K562 (cell line): ENCODE measurements at regions not wholly inside any gene's neighbourhood (a gene's known extent, or its start where the extent isn't known, plus 50 kb on each side); places are given as distances from the start of the nearest gene placed in this dataset.

Experiments used
- TF ChIP-seq, protein P1 (sequence below), 2 experiments: fragments of 450-650 bp in 1 of 2; sonication (generic) in 1 of 2; formaldehyde crosslinking in 1 of 2; IDR thresholded peaks in 1 of 2; conservative IDR thresholded peaks in 1 of 2; 2 replicates each; pipeline versions ENCODE4 v1.6.1 to v1.8.1; 2016 to 2023; ENCODE audit warnings: mild to moderate bottlenecking in 2 of 2, moderate library complexity in 2 of 2, inconsistent platforms in 1 of 2, missing genetic modification reagents in 1 of 2
- TF ChIP-seq, protein P2 (sequence below): fragments of 450-650 bp; IDR thresholded peaks from 2 replicates; pipeline ENCODE4 v1.7.1; 2018; ENCODE audit warnings: mild to moderate bottlenecking, low read depth; ENCODE audit not compliant: partially characterized antibody

DNA sequence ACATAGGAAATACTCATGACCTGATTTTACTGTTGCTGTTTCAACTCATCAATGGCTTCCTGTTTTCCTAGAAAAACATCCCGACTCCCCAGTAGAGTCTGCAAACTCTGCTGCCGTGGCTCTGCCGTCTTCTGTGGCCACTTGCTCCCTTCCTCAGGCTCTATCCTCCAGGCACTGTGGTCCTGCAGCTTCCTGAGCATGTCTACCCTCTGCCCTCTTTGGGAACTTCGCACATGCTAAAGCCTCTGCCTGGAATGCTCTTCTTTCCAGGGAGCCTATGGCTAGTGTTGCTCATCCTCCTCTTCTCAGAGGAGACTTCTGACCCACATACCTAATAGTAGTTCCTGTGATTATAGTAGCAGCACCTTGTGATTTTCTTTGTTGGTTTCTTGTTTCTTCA is 256.9 kb downstream of the MAN2A1 start:
- TF ChIP-seq, protein P1, sequence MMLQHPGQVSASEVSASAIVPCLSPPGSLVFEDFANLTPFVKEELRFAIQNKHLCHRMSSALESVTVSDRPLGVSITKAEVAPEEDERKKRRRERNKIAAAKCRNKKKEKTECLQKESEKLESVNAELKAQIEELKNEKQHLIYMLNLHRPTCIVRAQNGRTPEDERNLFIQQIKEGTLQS (IDR thresholded peaks at IDR 0.05), result no peak
- TF ChIP-seq, protein P1 (CRISPR knock-in tag; conservative IDR thresholded peaks at IDR 0.05), result no peak
- TF ChIP-seq, protein P2, sequence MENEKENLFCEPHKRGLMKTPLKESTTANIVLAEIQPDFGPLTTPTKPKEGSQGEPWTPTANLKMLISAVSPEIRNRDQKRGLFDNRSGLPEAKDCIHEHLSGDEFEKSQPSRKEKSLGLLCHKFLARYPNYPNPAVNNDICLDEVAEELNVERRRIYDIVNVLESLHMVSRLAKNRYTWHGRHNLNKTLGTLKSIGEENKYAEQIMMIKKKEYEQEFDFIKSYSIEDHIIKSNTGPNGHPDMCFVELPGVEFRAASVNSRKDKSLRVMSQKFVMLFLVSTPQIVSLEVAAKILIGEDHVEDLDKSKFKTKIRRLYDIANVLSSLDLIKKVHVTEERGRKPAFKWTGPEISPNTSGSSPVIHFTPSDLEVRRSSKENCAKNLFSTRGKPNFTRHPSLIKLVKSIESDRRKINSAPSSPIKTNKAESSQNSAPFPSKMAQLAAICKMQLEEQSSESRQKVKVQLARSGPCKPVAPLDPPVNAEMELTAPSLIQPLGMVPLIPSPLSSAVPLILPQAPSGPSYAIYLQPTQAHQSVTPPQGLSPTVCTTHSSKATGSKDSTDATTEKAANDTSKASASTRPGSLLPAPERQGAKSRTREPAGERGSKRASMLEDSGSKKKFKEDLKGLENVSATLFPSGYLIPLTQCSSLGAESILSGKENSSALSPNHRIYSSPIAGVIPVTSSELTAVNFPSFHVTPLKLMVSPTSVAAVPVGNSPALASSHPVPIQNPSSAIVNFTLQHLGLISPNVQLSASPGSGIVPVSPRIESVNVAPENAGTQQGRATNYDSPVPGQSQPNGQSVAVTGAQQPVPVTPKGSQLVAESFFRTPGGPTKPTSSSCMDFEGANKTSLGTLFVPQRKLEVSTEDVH, result no peak
